Stimulated activated CD8-positive, alpha-beta memory T cell treated with anti-CD3 and anti-CD28 coated beads, Interleukin-4, amount 100 ng/mL, for 24 hours (primary cell): ENCODE measurements at regions not wholly inside any gene's neighbourhood (a gene's known extent, or its start where the extent isn't known, plus 50 kb on each side); places are given as distances from the start of the nearest gene placed in this dataset.

Experiments
- DNase-seq: peaks from one replicate; pipeline ENCODE4 v3.0.0-alpha.2; 2020; ENCODE audit warnings: low read depth

DNA sequence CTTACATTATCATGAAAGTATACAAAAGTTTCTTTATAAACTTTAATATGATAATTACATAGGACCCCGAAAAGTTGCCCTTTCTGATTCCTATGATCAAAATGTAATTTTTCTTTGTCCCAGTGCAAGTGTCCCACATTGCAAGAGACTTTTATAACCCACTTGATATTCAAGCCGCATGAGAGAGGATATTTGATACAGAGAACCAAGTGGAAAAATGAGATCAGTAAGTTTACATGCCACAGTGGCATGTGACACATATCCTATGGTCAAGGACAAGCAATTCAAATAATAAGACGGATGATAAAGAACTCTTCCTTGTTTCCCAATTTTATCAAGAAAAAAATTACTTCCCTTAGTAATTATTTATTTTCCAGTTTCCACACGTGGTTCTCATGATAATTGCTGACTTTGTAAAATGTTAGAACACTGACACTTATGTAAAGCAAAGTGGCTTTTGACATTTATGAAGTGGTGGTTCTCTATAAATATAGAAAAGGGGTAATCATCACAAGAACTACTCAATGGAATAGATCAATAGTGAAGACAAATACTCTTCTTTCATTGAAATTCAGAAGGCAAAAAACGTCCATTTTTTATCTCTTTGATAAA lies 273.7 kb upstream of the NOCT start:
- DNase-seq, result no peak

DNA sequence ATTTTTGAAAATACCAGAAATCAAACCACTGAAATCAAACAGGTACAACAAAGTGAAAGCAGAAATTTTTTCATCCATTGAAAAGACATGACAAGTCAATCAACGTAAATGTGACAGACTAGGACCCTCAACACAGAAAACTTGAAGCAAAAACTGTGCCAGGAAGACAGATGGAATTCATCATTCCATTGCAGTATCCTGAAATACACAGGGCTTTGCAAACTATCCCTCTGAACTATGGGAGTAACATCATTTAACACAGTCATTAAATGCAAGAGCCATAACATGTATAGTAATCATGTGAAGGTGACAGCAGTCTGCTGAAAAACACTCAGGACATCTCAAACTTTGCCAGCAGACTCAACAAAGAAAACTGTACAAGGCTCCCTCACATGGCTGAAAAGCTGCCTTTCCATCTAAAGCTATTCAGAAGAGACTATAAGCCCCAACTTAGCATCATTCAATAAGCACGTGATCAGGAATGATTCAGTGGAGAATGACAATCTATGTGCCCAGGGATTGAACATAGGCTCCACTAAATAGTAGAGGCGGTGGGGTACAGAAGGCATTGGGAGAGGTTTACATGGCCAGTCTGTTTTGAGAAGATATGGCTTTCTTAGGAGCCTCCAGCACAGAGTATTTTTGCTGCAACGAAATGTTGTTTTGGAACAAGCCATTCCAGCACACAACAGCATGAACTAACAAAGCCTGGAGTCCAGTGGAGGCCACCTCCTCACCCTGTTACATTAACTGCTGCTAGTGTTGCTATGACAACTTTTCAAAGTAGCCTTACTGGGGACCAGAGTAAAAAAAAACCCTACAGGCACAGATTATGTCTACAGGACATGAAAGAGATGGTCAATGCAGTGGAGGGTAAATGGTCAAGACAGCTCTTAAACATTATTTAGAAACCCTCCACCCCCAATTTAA lies 274.5 kb upstream of the NOCT start:
- DNase-seq, result no peak

DNA sequence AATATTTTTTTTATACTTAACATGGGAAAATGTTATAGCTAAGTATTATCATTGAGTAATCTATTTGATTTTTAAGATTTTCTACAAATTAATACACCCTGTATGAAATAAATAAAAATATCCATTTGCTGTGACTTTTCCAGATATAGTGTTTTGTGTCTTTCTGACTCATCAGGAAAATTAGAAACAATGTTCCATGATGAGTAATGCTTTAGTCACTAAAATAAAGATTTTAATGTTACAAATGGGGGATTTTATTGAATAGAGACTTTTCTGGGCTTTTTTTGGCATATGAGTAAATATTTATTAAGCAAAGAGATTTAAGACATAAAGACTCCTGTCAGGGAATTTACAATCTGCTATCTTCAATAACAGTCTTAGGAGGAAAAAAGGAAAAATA lies 279.2 kb upstream of the NOCT start:
- DNase-seq, result no peak

DNA sequence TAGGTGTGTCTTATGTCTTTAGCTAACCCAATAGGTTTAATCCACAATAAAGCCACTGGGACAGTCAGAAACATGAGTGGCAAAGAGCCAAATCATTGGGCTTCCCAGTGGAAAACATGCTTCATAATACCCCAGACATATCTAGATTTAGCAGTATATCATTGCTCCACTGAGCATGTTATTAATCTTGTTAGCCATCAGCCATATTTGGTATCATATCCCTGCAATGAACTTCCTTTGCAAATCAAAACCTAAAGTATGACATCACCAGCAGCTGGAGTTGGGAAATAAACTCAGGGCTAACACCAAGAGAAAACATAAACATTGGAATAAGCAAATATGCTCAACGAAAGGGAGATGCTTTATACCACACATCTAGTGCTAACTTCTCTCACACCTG lies 280.8 kb upstream of the NOCT start:
- DNase-seq, result no peak

DNA sequence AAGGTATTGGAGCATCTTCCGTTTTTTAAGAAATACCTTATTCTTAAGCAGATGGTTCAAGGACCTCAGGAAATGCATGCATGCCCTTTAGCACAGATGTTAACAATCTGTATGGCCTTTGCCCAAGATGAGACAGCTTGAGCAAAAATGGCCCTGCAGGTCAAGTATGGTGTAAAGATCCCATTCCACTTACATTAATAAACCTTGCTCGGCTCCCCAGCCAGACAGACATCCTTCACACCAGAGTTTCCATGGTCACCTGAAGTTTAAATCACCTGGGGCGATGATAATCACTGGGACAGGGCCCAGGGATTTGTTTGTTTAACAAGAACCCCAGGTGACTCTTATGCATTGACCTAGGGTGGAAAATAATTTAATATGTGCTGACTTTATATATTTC lies 287.0 kb upstream of the NOCT start:
- no peak for DNase-seq

DNA sequence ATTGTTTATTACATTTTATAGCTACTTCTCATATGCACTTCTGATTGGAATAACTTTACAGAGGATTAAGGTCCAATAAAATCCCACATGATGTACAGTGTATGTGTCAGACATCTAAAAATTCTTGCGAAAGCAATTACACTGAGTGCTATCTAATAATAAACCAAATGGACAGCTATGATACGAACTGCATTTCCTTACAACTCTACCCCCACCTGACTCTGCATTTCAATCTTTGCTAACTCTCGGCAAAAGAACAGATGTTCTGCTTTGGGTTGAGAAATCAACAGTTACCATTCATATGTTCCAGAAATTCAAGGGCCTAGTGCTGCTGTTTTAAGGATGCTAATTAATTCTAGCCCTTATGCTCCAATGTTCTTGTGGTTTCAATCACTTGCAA lies 287.9 kb upstream of the NOCT start:
- no peak for DNase-seq

DNA sequence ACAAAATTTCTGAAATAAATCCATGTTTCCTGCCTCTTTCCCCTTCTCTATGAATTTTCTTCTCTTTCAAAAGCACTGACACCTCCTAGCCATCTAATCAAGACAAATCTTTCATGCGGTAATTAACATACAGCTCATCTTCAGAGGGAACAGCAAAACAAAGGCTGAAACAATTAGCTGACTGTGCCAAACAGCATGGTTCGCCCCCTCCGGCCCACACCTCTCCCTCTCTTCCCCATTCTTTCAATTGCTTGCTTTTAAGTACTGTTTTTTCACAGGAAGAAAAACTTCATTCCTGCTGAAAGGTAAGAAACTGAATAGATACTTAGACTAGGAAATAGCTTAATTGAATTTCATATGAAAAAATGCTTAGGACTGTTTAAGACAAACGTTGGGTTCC lies 291.1 kb upstream of the NOCT start:
- no peak for DNase-seq

DNA sequence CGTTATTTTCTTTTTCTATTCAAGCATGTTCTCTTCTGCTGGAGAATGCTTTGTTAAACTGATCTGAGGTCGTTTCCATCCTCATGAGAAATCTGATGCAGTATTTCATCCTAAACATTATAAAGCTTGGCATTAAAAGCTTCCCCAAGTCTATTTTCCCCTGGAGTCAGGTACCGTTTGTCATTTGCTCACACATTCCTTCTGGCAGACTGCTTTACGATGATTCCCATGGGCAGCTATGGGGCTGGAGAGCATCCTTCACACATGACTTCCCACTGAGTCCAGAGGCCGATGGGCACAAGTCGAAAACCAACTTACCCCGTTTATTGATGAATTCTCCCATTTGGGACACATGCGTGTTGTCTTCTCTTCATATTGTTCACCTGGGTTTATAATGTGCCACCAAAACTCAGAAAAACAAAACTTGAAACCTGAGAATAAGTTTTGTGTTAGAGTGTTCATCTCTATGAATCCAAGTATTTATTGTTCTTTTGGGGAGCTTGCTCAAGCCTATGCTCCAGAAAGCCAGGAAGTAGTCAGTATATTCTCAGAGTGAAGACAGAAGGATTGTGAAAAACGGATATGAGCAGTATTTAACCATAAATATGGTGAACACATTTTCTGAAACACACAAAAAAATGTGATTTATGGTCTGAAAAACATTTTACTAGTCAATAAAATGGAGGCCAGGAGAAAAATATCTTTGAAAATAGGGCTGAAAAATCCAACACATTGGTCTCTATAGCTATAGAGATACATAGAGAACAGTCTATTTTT lies 298.8 kb upstream of the NOCT start:
- DNase-seq, result no peak

DNA sequence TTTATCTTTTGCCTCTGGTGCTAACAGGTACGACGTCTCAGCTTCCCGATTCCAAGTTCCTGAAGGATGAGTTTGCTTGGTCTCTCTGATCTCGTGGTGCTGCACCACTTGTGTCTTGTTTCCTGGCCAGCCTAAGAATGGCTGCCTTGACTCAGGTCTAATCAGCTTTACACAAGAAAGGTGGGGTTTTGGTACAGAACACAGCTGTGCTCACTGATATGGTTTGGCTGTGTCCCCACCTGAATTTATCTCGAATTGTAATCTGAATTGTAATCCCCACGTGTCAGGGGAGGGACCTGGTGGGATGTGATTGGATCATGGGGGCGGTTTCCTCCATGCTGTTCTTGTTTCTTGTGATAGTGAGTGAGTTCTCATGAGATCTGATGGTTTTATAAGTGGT lies 305.3 kb upstream of the NOCT start:
- DNase-seq, result no peak

DNA sequence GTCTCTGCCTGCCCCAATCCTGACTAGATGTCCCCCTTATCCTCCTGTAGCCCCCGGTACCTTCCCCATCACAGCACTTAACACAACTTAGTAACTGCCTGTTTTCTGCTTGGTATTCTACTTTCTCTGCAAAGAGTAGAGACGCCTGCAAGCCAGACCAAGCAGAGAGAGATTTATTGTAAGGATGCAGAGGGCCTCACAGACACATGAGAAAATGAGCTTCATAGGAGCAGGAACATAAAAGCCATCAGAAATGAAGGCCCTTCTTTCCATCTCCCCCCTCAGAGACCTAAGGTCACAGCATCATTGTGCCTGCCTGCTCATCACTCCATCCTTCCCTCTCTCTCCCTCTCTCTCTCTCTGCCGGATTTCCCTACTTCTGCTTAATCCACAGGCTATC lies 305.7 kb upstream of the NOCT start:
- no peak for DNase-seq

DNA sequence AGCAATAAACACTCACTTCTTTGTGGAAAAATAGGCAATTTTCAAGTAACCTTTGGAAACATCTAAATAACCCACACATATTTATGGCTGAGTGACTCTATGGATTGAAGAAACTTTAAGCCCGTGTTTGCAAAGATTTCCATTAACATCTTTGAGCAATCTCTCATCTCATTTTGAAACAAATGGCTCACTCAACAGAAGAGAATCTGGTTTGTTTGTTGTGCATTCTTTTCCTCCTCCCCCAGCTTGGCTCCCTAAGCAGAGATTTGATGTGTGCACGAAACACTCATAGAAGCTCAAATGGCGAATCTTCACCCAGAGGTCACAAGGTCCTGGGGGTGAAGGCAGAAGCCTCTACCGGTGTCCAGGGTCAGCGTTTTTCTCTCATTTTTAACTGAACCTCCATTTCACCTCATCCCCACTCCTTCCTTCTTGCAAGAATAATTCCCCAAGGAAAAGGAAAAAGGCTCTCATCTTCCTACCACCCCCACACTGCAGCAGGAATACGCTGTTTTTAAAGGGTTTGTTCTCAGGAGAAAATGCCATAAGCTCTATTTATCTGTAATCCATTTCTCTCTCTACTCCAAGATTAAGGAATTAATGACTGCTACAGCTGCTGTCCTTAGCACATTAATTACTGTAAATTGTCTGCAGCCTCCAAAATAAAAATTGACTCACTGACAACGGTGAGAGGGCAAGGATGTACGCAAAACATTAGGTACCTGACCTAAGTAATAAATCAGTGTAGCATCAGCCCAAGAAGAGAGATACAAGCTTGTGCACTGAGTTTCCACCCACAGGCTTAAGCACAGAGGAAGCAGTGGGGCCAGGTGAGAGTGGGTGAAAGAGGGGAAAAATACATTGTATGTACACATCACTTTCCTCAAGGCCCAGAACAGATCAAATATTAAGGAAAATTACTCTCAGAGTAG lies 307.6 kb upstream of the NOCT start:
- no peak for DNase-seq

DNA sequence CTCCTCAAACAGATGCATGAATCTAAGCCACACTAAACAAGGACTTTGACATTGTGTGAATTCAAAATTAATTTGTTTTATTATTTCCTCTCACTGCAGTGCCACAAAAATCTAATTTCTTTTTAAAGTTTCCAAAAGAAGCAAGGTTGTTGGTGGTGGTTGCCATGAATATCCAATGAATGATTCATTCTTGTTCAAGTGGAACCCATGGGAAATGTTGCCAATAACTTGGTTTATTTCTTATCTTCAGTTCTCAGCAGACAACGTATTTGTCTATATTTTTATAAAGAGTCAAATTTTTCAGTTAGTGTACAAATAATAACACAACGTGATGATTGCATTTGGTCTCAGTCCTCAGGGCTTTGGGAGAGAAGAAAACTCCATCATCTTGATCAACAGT lies 309.4 kb upstream of the NOCT start:
- no peak for DNase-seq

DNA sequence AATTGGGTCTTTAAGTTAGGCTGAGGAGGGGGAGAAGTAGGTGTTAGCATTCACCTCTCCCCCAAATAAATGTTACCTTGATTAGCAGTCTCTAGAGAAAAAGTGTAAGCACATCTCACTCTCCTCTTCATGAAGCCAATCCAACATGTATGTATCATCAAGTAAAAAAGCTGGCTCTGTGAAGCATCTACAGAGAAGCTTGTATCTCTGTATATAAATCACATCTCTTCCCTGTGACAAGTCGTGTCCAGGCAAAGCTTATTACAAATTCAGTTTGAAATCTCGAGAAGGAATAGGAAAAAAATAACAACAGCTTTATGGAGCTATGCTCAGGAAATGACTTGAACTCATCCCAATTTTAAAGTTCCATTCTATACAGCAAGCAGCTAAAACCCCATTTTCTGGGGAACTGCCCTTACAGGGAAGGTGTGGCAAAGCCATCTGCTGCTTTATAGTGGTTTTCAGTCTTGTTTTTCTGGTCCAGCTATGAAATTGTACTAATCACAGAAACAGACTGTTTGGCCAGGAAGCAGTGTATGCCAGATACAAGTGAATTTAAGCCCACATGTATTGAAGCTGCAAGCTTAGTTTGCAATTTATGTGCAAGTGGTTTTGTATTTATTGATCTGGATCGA lies 313.3 kb upstream of the NOCT start:
- no peak for DNase-seq

DNA sequence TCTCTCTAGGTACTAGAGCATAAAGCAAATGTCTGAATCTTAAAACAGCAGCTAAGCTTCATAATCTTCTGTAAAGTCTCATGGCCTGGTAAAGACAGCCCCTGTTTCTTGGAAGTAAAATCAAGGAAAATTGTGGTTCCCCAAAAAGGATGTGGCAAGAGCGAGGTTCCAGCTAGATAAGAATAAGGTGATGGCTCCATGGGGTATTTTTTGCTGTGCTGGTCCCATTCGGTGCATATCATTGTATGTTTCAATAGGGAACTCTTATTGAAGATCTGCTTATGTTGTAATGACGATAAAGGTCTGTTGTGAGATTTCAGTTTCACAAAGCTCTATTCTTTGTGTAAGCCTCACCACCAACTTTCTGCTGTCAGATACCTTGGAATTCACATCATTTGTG lies 316.9 kb upstream of the NOCT start:
- no peak for DNase-seq

DNA sequence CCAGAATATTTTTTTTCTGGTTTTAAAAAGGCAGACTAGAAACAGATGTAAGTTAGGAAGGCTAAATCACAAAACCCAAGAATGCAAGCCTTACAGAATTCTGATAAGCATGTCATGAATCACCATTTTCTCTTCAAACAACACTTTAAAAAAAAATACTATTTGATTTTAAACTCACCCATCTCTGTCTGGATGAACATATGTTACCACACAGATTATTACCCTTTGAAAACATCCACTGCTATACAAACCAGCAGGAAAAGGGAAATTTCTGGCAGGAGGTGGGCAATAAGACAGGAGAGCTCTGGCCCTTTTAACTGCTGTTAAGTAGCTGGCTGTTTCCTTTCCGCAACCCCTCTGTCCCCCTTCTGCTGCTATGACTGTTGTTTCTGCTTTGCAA lies 317.7 kb upstream of the NOCT start:
- no peak for DNase-seq

DNA sequence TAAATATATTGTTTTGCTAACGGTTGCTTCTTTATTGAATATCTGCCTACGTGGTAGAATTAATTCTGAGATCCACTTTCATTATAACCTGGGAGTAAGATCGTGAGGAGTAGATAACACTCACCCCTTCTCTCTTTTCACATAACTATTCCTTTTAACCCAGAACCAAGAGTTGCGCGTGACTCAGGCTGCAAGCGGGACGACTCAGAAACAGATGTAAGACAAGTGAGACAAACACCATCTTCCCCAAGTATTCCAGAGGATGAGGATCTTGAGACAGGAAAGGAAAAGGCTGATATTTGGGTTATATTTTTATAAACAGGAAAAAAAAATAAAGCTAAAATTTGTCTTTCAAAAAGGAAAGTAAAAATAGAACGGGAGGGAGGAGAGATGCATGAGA lies 318.8 kb upstream of the NOCT start:
- no peak for DNase-seq

DNA sequence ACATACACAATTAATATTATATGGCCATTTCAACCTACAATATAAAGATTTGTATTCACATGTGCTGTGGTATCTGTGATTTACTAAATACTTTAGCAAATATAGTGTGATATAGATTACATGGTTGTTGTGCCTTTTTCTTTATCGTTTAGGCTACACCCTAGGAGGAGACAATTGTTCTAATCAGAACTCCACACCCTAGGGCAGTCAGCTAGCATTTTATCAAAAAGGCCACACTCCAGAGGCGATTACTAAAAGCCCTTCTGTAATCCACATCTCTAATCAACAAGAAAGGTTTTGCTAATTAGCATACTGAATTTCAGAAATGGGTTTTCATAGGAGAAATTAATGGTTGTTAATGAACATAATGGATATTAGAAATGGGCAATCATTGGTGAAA lies 319.5 kb upstream of the NOCT start:
- no peak for DNase-seq

DNA sequence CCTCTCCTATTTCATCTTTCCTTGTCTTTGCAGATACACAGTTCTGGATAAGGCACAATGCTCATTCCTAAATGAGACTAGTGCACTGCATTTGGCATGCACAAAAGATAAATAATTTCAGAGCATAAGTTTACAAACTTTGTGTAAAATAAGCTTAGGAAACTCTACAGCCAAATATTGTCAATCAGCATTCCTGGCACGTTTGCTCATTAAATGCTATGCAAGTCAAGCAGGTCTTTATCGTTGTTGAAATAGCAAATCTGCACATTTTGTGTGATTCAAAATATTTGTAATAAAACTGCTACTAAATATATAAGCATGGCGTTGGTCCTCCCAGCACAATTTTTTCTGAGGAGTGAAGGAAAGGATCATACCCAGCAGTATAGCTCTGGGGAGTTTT lies 322.1 kb upstream of the NOCT start:
- no peak for DNase-seq

DNA sequence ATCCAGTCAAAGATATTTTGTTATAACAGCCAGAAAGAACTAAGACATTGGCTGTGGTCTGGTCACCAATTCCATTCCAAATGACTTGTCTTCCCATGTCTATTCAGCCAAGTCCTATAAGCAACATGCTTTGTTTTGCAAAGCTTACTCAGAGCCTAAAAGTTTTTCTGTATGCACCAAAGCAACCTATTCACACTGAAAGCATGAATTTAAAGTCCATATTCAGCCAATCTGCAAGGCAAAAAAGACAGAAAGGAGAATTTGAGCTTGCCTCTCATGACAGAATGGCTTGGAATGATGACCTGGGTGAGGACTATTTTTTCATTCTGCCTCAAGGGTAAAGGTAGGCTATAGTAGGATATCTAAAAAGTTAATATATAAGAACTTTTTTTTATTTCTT lies 323.2 kb upstream of the NOCT start:
- DNase-seq, result no peak

DNA sequence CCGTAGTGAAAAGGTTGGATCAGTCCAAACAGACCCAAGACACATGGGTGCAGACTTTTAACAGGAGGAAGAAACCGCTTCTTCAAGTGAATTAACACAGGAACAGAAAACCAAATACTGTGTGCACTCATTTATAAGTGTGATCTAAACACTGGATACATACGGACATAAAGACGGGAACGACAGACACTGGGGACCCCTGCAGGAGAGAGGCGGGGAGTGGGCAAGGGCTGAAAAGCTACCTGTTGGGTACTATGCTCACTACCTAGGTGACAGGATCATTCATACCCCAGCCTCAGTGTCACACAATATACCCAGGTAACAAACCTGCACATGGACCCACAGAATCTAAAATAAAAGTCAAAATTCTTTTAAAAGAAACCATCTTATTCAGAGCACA lies 326.0 kb upstream of the NOCT start:
- DNase-seq, result no peak

DNA sequence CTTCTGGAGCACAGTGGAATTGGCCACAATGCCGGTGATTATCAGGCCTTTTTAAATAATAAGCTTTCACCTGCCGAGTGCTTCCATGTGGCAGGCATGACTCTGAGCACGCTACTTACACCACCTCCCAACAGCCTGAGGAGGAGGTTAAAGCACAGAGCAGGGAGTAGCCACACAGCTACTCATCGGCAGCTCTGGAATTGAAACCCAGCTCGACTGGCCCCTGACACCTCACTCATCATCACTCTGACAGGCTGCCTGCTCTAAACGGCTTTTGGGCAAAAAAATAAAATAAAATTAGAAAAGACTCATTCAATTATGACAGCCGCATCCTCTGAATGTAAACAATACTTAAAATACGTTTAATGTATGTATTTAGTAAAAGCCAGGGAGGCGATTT lies 326.4 kb upstream of the NOCT start:
- DNase-seq, result no peak
